AG08396 (cell line): ENCODE measurements at regions not wholly inside any gene's neighbourhood (a gene's known extent, or its start where the extent isn't known, plus 50 kb on each side); places are given as distances from the start of the nearest gene placed in this dataset.

Experiments
- DNase-seq: peaks from one replicate; pipeline ENCODE4 v3.0.0; 2012; ENCODE audit warnings: low spot score, mixed read lengths

- no peak for DNase-seq
These were observed 189.4 kb upstream of the STEAP4 start for GRCh38 chr7:88495881-88496725.

GRCh38 chr7:88492153-88492552, 185.5 kb upstream of the STEAP4 start:
- no peak for DNase-seq

GRCh38 chr7:88490874-88491273, 184.2 kb upstream of the STEAP4 start:
- no peak for DNase-seq

- no peak for DNase-seq
These were observed 183.5 kb upstream of the STEAP4 start for GRCh38 chr7:88490161-88490560.

- DNase-seq = no peak
These were observed 179.1 kb upstream of the STEAP4 start for GRCh38 chr7:88485821-88486220.

- DNase-seq = no peak
These were observed 177.9 kb upstream of the STEAP4 start for GRCh38 chr7:88484551-88484950.

- DNase-seq = no peak
These were observed 174.2 kb upstream of the STEAP4 start for GRCh38 chr7:88480896-88481295.

GRCh38 chr7:88480271-88480670, 173.6 kb upstream of the STEAP4 start:
- DNase-seq = no peak

- DNase-seq = no peak
These were observed 171.3 kb upstream of the STEAP4 start for GRCh38 chr7:88477976-88478375.

GRCh38 chr7:88465600-88465999, 158.9 kb upstream of the STEAP4 start:
- DNase-seq = no peak

- DNase-seq = no peak
These were observed 156.1 kb upstream of the STEAP4 start for GRCh38 chr7:88462799-88463198.

- DNase-seq = no peak
These were observed 154.0 kb upstream of the STEAP4 start for GRCh38 chr7:88460650-88461049.

GRCh38 chr7:88458946-88459345, 152.3 kb upstream of the STEAP4 start:
- no peak for DNase-seq

GRCh38 chr7:88458279-88458678, 151.6 kb upstream of the STEAP4 start:
- no peak for DNase-seq

GRCh38 chr7:88457320-88457719, 150.6 kb upstream of the STEAP4 start:
- DNase-seq = no peak

- no peak for DNase-seq
These were observed 149.8 kb upstream of the STEAP4 start for GRCh38 chr7:88456490-88456889.

- no peak for DNase-seq
These were observed 149.0 kb upstream of the STEAP4 start for GRCh38 chr7:88455696-88456095.

GRCh38 chr7:88452646-88453045, 146.0 kb upstream of the STEAP4 start:
- no peak for DNase-seq

- no peak for DNase-seq
These were observed 144.2 kb upstream of the STEAP4 start for GRCh38 chr7:88450874-88451273.

- no peak for DNase-seq
These were observed 142.7 kb upstream of the STEAP4 start for GRCh38 chr7:88449410-88449809.

GRCh38 chr7:88442413-88442812, 135.7 kb upstream of the STEAP4 start:
- DNase-seq = no peak

- DNase-seq = no peak
These were observed 130.4 kb upstream of the STEAP4 start for GRCh38 chr7:88437132-88437531.

- no peak for DNase-seq
These were observed 125.6 kb upstream of the STEAP4 start for GRCh38 chr7:88432301-88432700.

GRCh38 chr7:88431882-88432281, 125.2 kb upstream of the STEAP4 start:
- DNase-seq = no peak
